Breast epithelium (tissue), 4 donors: ENCODE measurements at regions not wholly inside any gene's neighbourhood (a gene's known extent, or its start where the extent isn't known, plus 50 kb on each side); places are given as distances from the start of the nearest gene placed in this dataset.

Experiments
- DNase-seq, 2 donors: peaks; one replicate each; pipeline ENCODE4 v3.0.0-alpha.2; 2019; ENCODE audit warnings: low spot score in 2 of 2
- H3K27ac ChIP-seq, 2 donors: fragments of 200-600 bp; sonication (generic) in 1 of 2; one replicate each; pipeline ENCODE4 v1.5.1; 2016 to 2019; ENCODE audit warnings: mild to moderate bottlenecking in 1 of 2
- H3K27me3 ChIP-seq, 2 donors: fragments of 200-600 bp; sonication (generic) in 1 of 2; one replicate each; pipeline versions ENCODE4 v1.5.1 to v1.6.0; 2017 to 2019; ENCODE audit warnings: control low read depth in 1 of 2, mild to moderate bottlenecking in 1 of 2
- H3K36me3 ChIP-seq: fragments of 200-600 bp; one replicate; pipeline ENCODE4 v1.5.1; 2019
- H3K4me1 ChIP-seq, 2 donors: fragments of 200-600 bp; sonication (generic); one replicate each; pipeline ENCODE4 v1.5.1; 2016 to 2019; ENCODE audit warnings: control low read depth in 1 of 2
- H3K4me3 ChIP-seq, 3 donors: fragments of 200-600 bp; sonication (generic); 1 replicate in 2 of 3; 2 replicates in 1 of 3; pipeline ENCODE4 v1.5.1; 2016 to 2019; ENCODE audit warnings: mild to moderate bottlenecking in 3 of 3, moderate library complexity in 2 of 3
- H3K9me3 ChIP-seq, 2 donors: fragments of 200-600 bp; sonication (generic) in 1 of 2; one replicate each; pipeline ENCODE4 v1.5.1; 2016 to 2019; ENCODE audit warnings: control low read depth in 1 of 2
- CTCF ChIP-seq, 3 donors: fragments of 450-650 bp; IDR thresholded peaks; one replicate each; pipeline ENCODE4 v1.5.1; 2016 to 2017; ENCODE audit warnings: antibody characterized with exemption in 3 of 3, mild to moderate bottlenecking in 3 of 3, moderate library complexity in 3 of 3
- POLR2A ChIP-seq: fragments of 450-650 bp; IDR thresholded peaks from one replicate; pipeline ENCODE4 v1.6.1; 2016; ENCODE audit warnings: antibody characterized with exemption, mild to moderate bottlenecking, moderate library complexity
- POLR2AphosphoS5 ChIP-seq, 3 donors: sonication (generic); formaldehyde crosslinking; IDR thresholded peaks; one replicate each; pipeline ENCODE4 v1.6.1; 2017; ENCODE audit warnings: antibody characterized with exemption in 3 of 3
- intact Hi-C: fragments of 100-400 bp; cut with DNase I; formaldehyde crosslinking; loops from one replicate; pipeline ENCODE4 v1.15.1; 2023; ENCODE audit warnings: low total_unique reads

DNA sequence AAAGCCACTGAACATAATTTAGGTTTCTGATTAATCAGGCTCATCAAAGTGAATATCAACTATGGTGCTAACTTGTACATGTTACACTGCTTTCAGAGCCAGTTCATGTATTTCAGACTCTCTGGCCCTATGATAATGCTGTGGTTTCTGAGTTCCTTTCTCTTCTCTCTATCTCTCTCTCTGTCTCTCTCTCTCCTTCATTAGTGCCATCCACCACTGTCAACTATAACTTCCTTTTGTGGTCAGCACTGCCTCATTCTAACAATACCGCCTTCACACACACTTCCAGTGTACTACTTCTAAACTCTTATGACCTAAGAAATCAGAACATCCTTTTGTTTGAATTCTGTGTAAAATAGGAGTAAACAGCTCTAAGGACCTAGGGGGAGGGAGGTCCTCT is 907.1 kb downstream of the RPA4 start:
- Histone ChIP-seq H3K9me3 (no peaks in the 10 kb centered on the region), H3K36me3 (no peaks in the 10 kb centered on the region), H3K27me3 (peaks cover 0 to 12% of the 10 kb centered on the region in 2 donors), H3K27ac (no peak overlapping the region), H3K4me3 (no peak overlapping the region), H3K4me1 (no peaks in the 10 kb centered on the region)
- no peak for DNase-seq
- intact Hi-C loops: no loop called here
- TF ChIP-seq POLR2AphosphoS5 (IDR thresholded peaks at IDR 0.05) (no peak), POLR2A (no peak), CTCF (IDR thresholded peaks at IDR 0.05) (no peak)

DNA sequence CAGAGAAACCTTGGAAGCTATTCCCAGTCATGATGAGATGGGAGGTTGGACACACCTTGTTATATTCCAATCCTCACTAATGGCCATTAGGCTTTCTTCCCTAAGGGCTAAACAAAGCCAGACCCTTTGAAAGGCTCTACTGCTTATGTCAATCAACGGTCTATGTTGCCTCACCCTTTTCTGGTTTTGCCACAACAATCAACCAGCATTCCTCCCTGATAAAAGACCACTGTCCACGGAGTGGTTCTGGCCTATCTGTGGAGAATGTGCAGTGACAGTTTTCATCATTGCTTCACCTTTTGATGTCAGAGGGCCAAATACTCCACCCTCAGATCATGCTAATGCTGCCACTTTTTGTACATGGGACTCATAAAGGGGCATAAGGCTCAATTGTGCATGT is 913.4 kb downstream of the RPA4 start:
- TF ChIP-seq CTCF (IDR thresholded peaks at IDR 0.05) (no peak), POLR2A (no peak), POLR2AphosphoS5 (IDR thresholded peaks at IDR 0.05) (no peak)
- Histone ChIP-seq H3K36me3 (no peaks in the 10 kb centered on the region), H3K27me3 (peaks cover 0 to 13% of the 10 kb centered on the region in 2 donors), H3K4me1 (no peaks in the 10 kb centered on the region), H3K27ac (no peak overlapping the region), H3K4me3 (no peak overlapping the region), H3K9me3 (no peaks in the 10 kb centered on the region)
- intact Hi-C loops: no loop called here
- no peak for DNase-seq

DNA sequence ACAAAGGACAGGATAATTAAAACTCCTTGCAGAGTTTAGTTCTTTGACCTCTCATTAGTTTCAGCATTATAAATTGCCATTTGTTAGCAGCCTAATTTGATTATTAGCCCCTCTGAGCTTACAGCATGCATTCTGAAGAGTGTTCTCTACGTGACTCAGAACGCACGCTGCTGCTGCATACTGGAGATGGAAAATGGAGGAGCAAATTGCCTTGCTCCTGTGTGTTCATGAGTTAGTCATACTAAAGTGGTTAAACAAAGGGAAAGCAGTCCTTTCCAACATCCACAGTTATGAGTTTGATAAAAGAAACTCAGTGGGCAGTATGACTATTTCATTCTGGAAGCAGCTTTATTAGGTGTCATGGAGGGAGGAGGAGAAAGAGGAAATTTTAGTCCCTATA is 922.5 kb downstream of the RPA4 start:
- TF ChIP-seq POLR2AphosphoS5 (IDR thresholded peaks at IDR 0.05) (no peak), POLR2A (no peak), CTCF (IDR thresholded peaks at IDR 0.05) (no peak)
- no peaks in the 10 kb centered on the region for H3K36me3 ChIP-seq
- peak overlapping the region in 1 of 3 donors; percentile 16 for H3K4me3 ChIP-seq
- H3K9me3 ChIP-seq: no peaks in the 10 kb centered on the region
- intact Hi-C loops: no loop called here
- H3K27ac ChIP-seq: no peak overlapping the region
- H3K4me1 ChIP-seq: no peaks in the 10 kb centered on the region
- DNase-seq: no peak
- peaks cover 0 to 23% of the 10 kb centered on the region in 2 donors for H3K27me3 ChIP-seq

DNA sequence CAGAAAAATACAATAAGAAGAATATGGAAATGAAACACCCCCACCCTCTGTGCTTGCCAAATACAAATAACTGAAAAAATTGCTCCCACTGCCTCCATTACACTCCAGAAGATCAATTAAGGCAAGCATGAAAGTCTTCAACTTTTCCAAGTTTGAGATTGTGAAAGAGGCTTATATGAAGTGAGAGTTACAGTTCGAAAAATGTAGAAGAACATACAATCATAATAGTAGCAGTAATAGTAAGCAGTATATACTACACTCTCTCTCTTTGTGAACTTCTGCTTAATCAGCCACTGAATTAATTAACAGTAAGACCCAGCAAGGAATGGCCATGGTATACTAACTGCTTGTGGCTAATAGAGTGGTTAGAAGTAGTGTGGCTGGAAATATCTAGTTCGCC is 923.2 kb downstream of the RPA4 start:
- Histone ChIP-seq H3K27me3 (peaks cover 0 to 24% of the 10 kb centered on the region in 2 donors), H3K36me3 (no peaks in the 10 kb centered on the region), H3K27ac (no peak overlapping the region), H3K9me3 (no peaks in the 10 kb centered on the region), H3K4me1 (no peaks in the 10 kb centered on the region), H3K4me3 (no peak overlapping the region)
- no peak for DNase-seq
- intact Hi-C loops: no loop called here
- TF ChIP-seq POLR2AphosphoS5 (IDR thresholded peaks at IDR 0.05) (no peak), CTCF (IDR thresholded peaks at IDR 0.05) (no peak), POLR2A (no peak)

DNA sequence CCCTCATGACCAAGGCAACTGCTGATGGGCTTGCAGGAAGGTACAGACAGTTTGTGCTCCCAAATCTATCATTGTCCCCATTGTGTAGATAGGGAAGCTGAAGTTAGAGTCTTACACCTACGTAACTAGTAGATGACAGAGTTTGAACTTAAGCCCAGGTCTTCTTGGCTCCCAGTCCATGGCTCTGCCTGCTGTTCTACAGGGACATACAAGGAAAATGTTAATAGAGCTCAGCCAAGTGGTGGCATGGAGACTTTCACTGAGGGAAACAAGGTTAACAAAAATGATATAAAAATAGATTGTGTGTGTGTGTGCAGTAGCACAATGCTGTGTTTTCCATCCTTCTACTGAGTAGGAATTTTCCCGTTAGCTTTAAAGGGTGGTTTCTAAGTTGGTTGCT is 936.5 kb downstream of the RPA4 start:
- Histone ChIP-seq H3K27me3 (peaks cover 0 to 59% of the 10 kb centered on the region in 2 donors), H3K4me1 (no peaks in the 10 kb centered on the region), H3K9me3 (no peaks in the 10 kb centered on the region), H3K36me3 (no peaks in the 10 kb centered on the region), H3K27ac (no peak overlapping the region), H3K4me3 (no peak overlapping the region)
- TF ChIP-seq POLR2AphosphoS5 (IDR thresholded peaks at IDR 0.05) (no peak), CTCF (IDR thresholded peaks at IDR 0.05) (no peak), POLR2A (no peak)
- intact Hi-C loops: loop anchor here (5.0 kb wide), 1 partner anchor 897 kb away; no protein-coding TSS in a partner anchor
- no peak for DNase-seq
